Stimulated activated CD4-positive, alpha-beta T cell treated with anti-CD3 and anti-CD28 coated beads, TNF-alpha, amount 100 ng/mL, for 4 hours (primary cell): ENCODE measurements at regions not wholly inside any gene's neighbourhood (a gene's known extent, or its start where the extent isn't known, plus 50 kb on each side); places are given as distances from the start of the nearest gene placed in this dataset.

Source experiments
- DNase-seq, 3 experiments: peaks; one replicate each; pipeline ENCODE4 v3.0.0-alpha.2; 2020; ENCODE audit warnings: low read depth in 3 of 3

- DNase-seq, result no peak
Measured at GRCh38 chr2:129133692-129134641, 815.3 kb upstream of the HS6ST1 start.

GRCh38 chr2:129135017-129135416 lies 816.3 kb upstream of the HS6ST1 start:
- no peak for DNase-seq

- DNase-seq, result no peak
Measured at GRCh38 chr2:129139380-129139779, 820.7 kb upstream of the HS6ST1 start.

- DNase-seq, result no peak
Measured at GRCh38 chr2:129142465-129142864, 823.8 kb upstream of the HS6ST1 start.

- no peak for DNase-seq
Measured at GRCh38 chr2:129144082-129144791, 825.6 kb upstream of the HS6ST1 start.

- no peak for DNase-seq
Measured at GRCh38 chr2:129152514-129152913, 827.0 kb upstream of the RAB6C start.

- DNase-seq, result no peak
Measured at GRCh38 chr2:129160879-129161278, 818.6 kb upstream of the RAB6C start.

- no peak for DNase-seq
Measured at GRCh38 chr2:129164220-129164949, 815.1 kb upstream of the RAB6C start.

GRCh38 chr2:129165006-129165405 lies 814.5 kb upstream of the RAB6C start:
- DNase-seq, result no peak

GRCh38 chr2:129167456-129167855 lies 812.0 kb upstream of the RAB6C start:
- no peak for DNase-seq

- no peak for DNase-seq
Measured at GRCh38 chr2:129170570-129170969, 808.9 kb upstream of the RAB6C start.

- DNase-seq, result no peak
Measured at GRCh38 chr2:129174143-129174542, 805.3 kb upstream of the RAB6C start.

- DNase-seq, result no peak
Measured at GRCh38 chr2:129175051-129175450, 804.4 kb upstream of the RAB6C start.

- no peak for DNase-seq
Measured at GRCh38 chr2:129176375-129176774, 803.1 kb upstream of the RAB6C start.

- DNase-seq, result no peak
Measured at GRCh38 chr2:129178356-129178755, 801.1 kb upstream of the RAB6C start.

GRCh38 chr2:129179199-129179598 lies 800.3 kb upstream of the RAB6C start:
- no peak for DNase-seq

GRCh38 chr2:129180124-129180716 lies 799.2 kb upstream of the RAB6C start:
- no peak for DNase-seq

GRCh38 chr2:129181433-129181832 lies 798.0 kb upstream of the RAB6C start:
- DNase-seq, result no peak

- DNase-seq, result no peak
Measured at GRCh38 chr2:129181963-129182362, 797.5 kb upstream of the RAB6C start.

GRCh38 chr2:129187343-129187742 lies 792.1 kb upstream of the RAB6C start:
- DNase-seq, result no peak

GRCh38 chr2:129188451-129188850 lies 791.0 kb upstream of the RAB6C start:
- DNase-seq, result no peak
